C4-2B (cell line): ENCODE measurements at regions not wholly inside any gene's neighbourhood (a gene's known extent, or its start where the extent isn't known, plus 50 kb on each side); places are given as distances from the start of the nearest gene placed in this dataset.

Source experiments
- CTCF ChIP-seq: fragments of 450-650 bp; conservative IDR thresholded peaks from 2 replicates; pipeline ENCODE4 v1.5.1; 2017; ENCODE audit warnings: mild to moderate bottlenecking
- ZFX ChIP-seq: fragments of 450-650 bp; IDR thresholded peaks from 2 replicates; pipeline ENCODE4 v1.6.1; 2017

- no peak for TF ChIP-seq CTCF
- no peak for TF ChIP-seq ZFX
These were observed 373.8 kb downstream of the GJA1 start for GRCh38 chr6:121809211-121809610.
